Omental fat pad (tissue), 3 donors: ENCODE measurements at regions not wholly inside any gene's neighbourhood (a gene's known extent, or its start where the extent isn't known, plus 50 kb on each side); places are given as distances from the start of the nearest gene placed in this dataset.

ENCODE experiments used
- ATAC-seq: fragments of 150-250 bp; one replicate; pipeline ENCODE4 v1.9.1; 2016; ENCODE audit warnings: mild to moderate bottlenecking, moderate library complexity; ENCODE audit not compliant: low FRiP score
- DNase-seq: peaks from one replicate; pipeline ENCODE4 v3.0.0-alpha.2; 2019; ENCODE audit warnings: low spot score
- CTCF ChIP-seq, 3 donors: fragments of 450-650 bp; IDR thresholded peaks; one replicate each; pipeline ENCODE4 v1.5.1; 2016 to 2017; ENCODE audit warnings: antibody characterized with exemption in 3 of 3, mild to moderate bottlenecking in 3 of 3, moderate library complexity in 2 of 3

DNA sequence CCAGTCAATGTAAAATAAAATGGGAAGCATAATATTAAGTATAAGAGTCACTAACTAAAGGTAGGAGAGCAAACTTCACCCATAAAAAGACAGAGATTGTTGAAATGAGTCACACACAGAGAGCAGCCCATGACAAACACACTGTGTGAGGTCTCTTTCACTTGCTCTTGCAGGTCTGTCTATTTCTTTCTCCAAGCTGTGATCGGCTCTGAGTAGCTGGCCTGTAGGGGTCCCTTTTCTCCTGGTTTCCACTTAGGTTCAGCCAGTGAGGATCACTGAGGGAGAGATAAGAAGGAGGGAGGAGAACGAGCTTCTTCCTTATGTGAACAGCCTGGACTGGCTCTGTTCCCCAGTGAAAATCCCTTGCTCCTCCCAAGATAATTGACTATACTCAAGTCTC lies 133.7 kb upstream of the HS3ST3A1 start:
- no peak for TF ChIP-seq CTCF (IDR thresholded peaks at IDR 0.05)
- ATAC-seq (no peak), DNase-seq (no peak)

DNA sequence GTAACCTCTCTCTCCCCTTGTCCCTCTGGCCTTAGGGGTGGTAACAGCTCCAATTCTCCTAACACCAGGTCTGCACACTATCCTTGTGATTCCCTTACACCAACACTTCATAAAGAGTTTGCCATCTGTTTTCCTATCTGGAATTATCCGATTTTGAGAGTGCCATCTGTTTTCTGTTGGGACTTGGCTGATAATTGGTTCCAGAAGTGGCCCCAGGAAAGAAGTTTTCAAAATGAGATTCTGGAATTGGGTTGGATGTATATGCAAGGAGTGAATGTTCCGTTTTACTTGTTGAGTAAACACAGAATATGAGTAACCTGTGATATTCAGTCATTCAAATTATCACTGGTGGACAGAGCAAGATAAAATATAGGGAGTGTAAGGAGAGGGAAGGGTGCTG lies 134.1 kb upstream of the HS3ST3A1 start:
- no peak for TF ChIP-seq CTCF (IDR thresholded peaks at IDR 0.05)
- no peak for ATAC-seq
- no peak for DNase-seq

DNA sequence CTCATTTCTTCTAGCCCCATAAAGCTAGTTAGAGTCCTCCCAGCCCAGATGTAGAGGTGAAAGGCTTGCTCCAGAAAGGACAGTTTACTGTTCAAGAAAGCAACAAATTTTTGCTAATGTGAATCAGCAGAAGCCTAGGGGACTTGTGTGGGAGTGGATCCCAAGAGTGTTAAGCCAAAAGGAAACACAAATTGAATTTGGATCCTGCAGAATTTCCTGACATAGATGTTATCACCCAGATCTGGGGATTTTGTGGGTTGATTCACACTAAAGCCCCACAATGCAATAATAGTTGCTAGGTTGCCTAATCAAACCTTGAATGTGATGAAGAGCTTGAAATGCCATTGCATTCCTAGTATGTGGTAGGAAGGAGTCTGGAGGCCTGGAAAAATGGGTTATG lies 135.2 kb upstream of the HS3ST3A1 start:
- ATAC-seq (no peak), DNase-seq (no peak)

DNA sequence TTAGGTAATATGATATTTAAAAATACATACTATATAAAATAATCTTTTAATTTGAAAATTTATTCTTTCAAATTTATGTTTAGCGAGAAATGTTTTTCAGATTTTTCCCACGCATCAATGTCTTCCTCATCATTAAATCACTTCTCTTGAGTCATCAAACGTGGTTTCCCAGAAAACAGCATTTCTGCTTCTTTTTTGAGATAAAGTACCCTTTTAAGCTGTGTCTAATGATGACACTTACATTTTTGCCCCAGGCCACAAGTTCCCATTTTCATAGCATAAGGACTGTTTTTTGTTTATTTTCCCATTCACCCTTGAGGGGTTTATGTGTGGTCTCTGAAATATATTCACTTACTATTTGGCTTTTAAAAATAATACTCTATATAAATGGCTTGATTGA lies 139.0 kb upstream of the HS3ST3A1 start:
- ATAC-seq (no peak), DNase-seq (no peak)
- TF ChIP-seq CTCF (IDR thresholded peaks at IDR 0.05), result no peak

More for the DNA sequence above, 135.2 kb upstream of the HS3ST3A1 start:
- TF ChIP-seq CTCF (IDR thresholded peaks at IDR 0.05), result no peak

GRCh38 chr17:13741744-13742143 lies 140.0 kb upstream of the HS3ST3A1 start:
- DNase-seq (no peak), ATAC-seq (no peak)
- TF ChIP-seq CTCF (IDR thresholded peaks at IDR 0.05), result no peak

DNA sequence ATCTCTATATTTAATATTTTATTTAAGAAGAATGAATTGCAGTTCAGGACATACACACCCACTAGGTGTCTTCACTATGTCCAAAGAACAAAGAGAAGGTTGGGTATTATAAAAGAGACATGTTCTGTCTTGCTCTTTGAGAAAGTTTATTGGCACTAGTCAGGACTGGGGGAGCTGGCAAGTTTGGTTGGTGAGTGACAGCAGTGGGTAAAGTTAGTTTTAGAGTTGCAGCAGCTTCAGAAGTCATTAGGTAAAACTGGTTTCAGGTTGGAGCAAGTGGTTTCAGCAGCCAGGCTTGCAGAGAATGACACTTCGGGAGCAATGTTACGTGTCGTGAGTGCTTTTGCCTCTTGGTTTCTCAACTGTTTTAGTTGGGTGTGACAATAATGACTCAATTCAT lies 142.2 kb upstream of the HS3ST3A1 start:
- TF ChIP-seq CTCF (IDR thresholded peaks at IDR 0.05), result no peak
- no peak for DNase-seq
- no peak for ATAC-seq

- ATAC-seq (no peak), DNase-seq (no peak)
- no peak for TF ChIP-seq CTCF (IDR thresholded peaks at IDR 0.05)
These were observed 144.7 kb upstream of the HS3ST3A1 start for GRCh38 chr17:13746404-13746803.
